Hematopoietic multipotent progenitor cell treated with erythropoietin and hydrocortisone succinate and interleukin-3 and kit ligand, for 8 days (in vitro differentiated cells): ENCODE measurements at regions not wholly inside any gene's neighbourhood (a gene's known extent, or its start where the extent isn't known, plus 50 kb on each side); places are given as distances from the start of the nearest gene placed in this dataset.
"Not testable (repeated sequence)": the region's sequence is repeated elsewhere in the genome, so short reads cannot be mapped to it uniquely, and the experiment has no call there.

ENCODE experiments used
- DNase-seq: peaks from one replicate; pipeline ENCODE4 v3.0.0-alpha.2; 2015

DNA sequence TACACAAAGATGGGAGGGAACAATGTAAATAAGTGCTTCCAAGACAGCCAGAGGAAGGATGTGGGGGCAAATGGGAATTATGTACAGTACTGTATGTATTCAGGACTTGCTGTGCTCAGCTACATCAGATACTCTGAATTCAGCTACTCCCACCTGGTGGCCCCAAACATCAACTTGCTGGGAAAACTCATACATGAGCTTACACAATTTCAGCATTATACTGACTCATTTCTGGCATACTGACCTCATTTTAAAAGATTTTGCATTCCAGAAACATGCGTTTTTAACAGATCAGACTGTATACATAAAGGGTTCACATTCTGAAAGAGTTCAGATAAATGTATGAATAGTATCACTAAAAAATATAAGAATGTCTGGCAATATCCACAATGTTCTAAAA lies 59.7 kb downstream of the GPX5 start:
- DNase-seq = no peak

DNA sequence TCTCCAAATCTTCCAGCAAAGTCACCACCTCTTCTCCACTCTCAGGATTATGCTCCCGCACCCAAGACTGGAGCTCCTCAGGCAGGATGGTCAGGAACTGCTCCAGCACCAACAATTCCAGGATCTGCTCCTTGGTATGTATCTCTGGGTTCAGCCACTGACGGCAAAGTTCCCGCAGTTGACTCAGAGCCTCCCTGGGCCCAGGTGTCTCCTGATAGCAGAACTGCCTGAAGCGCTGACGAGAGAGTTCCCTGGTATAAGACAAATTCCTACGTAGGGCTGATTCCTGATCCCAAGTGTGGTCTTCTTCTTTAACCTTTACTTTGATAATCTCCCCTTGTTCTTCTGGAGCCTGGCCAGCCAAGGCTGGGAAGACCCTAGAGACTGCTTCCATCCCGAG lies 60.6 kb downstream of the GPX5 start:
- no peak for DNase-seq

DNA sequence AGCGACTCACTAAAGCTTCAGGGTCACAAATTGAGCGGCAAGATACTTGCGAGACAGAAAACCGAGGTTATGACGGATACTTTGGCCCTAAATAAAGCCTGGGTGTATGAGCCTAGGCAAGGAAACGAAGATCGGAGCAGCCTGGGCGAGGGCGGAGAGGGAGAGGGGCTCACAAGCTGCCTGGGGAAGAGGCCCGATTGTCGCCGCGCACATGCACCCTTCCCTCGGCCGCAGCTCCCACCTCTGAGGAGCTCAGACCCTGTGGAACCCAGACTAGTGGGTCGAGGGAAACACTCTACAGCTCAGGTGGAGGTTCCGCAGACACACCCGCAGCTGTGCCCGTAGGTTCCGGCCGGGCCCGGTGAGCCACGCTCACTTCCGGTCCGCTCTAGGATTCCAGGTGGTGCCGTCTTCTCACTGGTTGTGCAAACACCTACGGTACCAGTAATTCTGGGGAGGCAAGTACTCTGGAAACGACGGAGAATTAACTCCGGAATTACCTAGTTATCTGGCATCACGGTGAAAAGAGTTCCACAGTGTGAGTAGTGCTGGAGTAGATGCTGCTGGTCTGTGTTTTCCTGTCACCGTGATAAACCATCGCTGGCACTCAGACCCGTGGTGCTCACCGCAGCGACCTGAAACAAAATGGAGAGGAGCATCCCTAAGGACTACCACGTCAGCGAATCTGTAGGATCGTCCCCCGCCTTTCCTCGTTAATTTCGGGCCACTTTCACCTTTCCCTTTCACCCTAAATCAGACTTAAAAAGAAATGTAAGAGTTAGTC lies 61.5 kb downstream of the GPX5 start:
- no peak for DNase-seq

DNA sequence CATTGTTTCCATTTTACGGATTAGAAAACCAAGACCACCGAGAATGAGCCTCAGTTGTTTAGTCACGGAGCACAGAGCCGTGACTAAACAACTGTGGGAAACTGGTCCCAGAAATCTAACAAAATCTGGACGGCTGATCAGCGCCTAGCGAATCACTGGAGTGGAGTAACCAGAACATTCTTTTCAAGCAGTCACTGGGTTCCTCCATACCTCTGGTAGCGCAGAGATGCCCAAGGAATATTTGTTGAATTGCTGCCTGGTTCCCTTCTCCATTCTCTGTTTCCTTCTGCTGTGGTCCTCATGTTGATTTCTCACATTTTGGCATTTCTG lies 62.0 kb downstream of the GPX5 start:
- DNase-seq = no peak

DNA sequence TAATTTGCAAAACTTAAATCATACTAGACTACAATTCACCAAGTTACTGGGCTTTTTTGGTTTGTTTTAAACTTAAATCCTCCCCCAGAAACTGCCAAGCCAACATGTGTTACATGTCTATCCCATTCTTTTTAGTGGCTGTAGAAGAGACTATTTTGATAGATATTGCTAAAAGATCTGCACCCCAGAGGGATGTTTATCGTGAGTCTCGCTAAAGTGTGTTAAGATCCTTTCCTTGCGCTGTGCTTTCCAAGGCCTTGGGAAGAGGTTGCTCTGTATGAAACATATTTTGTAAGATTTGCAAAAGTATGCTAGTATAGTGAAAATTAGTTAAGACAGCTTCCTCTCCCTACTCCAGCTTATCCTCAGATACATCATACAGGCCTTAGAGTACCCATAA lies 63.0 kb downstream of the GPX5 start:
- DNase-seq = no peak

DNA sequence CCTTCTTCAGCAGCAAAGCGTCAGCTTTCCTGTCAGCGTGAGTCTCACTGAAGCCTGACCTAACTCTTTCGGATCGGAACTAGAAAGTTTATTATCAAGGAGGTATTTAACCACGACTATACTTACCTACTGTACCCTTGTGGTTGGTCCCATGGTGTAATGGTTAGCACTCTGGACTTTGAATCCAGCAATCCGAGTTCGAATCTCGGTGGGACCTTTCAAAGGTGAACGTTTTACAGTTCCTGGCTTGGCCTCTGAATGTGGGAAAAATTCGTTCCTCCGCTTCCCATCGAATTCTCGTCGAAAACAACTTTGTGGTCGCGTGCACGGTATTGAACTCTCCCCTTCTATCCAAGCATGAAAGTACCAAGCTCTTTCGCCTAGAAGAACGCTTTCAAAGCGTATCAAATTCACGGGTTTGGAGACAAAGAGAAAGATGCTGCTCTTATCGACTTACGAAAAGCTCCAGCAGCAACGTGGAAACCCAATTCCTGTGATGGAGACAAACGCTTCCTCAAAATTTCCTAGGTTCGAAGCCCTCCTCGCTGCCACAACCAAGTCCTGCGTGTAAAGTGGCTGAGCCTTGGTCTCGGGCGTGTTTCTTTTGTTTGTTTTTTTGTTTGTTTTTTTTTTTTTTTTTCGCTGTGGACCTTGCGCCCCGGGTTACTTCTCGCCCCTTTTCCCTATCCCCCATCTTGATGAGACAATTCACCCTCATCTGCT lies 63.7 kb downstream of the GPX5 start:
- DNase-seq = peak; percentile 75

DNA sequence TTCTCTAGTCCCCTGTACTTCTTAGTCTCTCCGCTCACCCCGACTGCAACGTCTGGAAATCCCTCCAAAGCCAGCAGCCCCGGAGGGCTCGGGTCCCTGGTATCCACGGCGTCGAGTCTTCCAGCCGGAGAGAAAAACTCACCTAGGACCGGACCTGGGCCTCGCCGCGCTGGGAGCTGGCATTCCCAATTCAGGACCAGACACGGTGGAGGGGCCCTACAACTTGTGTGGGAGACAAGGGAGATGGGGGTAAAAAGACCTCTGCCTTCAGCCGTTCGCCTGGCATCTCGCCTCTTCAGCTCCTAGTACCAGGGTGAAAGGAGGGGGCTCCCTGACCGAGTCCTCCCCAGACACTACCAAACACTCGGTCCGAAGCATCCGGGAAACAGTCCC lies 64.3 kb downstream of the GPX5 start:
- no peak for DNase-seq

DNA sequence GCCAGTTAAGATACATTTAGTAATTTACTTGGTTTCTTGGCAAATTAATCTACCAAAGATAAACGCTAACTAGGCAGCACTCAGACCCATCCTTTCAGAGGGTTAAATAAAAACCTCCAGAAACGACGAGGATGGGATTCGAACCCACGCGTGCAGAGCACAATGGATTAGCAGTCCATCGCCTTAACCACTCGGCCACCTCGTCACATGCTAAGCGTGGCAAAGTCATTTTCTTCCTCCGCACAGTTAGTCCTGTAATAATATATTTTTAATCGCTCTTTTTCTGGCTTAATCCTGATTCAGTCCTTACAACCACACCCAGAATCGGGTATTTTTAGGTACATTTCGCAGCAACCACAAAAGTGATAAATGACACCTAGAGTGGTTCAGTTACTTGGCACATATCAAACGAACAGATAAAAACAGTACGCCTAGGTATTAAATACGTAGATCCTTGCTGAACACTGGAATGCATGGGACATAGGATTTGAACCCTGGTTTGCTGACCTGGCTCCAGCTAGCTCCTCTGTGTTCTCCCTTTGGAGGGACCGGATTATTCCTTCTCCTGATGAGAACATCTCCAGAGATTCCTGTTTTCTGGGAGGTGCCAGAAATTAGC lies 71.6 kb downstream of the GPX5 start:
- DNase-seq = peak; percentile 60

DNA sequence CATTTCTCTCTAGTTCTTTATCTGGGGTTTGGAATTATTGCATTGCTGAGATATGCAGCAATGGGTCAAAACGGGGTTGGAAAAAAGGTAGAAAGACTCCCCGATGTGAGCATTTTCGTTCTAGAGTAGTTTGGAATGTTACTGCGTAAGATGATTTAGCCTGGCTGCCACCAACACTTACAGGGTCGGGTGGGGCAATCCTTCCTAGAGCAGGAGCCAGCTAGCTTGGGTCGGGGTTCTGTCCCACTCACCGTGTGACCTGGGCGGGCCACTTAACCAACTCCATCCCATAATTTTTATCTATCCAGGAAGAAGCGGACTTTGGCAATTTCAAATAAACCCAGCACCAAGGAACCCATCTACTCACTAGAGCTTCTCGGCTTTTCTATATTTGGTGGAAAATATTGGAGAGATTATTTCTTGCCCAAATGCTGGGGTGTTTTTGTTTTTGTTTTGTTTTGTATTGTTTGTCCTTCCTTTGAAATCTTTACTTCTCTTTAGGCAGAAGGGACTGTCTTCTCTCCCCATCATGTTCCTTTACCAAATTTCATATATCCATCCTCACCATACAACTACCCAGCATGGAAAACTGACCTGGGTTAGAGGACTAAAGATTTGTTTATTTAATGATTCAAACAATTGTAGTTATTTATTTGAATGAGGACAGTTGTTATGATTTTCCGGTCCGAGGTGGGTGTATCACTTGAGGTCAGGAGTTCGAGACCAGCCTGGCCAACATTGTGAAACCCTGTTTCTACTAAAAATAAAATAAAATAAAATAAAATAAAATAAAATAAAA lies 72.4 kb downstream of the GPX5 start:
- DNase-seq = no peak

DNA sequence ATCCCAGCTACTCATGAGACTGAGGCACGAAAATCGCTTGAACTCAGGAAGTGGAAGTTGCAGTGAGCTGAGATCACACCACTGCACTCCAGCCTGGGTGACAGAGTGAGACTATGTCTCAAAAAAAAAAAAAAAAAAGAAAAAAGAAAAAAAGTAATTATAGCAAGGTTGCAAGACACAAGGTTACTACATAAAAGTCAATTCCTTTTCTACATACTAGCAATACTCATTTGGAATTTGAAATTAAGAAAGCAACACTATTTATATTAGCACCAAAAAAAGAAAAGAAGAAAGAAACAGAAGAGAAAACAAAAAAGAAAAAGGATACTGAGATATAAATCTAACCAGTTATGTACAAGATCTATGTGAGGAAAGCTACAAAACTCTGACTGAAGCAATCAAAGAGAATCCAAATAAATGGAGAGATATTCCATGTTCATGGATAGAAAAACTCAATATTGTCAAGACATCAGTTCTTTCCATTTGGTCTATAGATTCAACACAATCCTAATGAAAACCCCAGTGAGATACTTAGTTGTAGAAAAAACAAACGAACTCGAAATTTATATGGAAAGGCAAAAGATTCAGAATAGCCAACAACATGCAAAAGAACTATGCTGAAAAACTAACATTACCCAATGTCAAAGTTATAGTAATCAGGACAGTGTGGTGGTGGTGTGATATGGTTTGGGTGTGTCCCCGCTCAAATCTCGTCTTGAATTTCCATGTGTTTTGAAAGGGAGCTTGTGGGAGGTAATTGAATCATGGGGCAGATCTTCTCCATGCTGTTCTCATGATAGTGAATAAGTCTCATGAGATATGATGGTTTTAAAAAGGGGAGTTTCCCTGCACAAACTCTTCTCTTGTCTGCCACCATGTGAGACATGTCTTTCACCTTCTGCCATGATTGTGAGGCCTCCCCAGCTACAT lies 73.3 kb downstream of the GPX5 start:
- DNase-seq = no peak

DNA sequence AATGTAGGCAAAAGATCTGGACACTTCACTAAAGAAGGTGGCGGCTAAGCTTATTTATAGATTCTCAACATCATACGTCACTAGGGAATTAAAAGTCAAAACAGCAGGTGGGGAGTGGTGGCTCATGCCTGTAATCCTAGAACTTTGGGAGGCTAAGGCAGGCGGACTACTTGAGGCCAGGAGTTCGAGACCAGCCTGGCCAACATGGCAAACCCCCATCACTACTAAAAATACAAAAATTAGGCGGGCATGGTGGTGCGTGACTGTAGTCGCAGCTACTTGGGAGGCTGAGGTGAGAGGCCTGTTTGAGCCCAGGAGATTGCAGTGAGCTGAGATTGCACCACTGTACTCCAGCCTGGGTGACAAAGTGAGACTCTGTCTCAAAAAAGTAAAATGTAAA lies 74.6 kb downstream of the GPX5 start:
- no peak for DNase-seq

DNA sequence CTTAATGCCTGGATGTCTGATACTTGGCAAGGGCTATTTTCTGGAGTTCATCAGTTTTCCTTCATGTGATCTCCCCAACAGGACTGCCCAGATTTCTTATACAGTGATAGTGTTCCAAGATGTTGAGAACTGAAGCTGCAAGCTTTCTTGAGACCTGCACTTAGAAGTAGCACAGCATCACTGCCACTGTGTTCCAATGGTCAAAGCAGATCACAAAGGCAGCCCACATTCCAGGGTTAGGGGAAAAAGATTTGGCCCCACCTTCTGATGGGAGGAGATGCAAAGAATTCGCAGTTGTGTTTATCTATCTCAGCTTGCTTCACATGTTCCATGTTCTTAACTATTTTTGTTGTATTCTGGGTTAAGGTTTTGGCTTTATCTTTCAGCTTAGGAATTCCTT lies 78.2 kb downstream of the GPX5 start:
- no peak for DNase-seq

DNA sequence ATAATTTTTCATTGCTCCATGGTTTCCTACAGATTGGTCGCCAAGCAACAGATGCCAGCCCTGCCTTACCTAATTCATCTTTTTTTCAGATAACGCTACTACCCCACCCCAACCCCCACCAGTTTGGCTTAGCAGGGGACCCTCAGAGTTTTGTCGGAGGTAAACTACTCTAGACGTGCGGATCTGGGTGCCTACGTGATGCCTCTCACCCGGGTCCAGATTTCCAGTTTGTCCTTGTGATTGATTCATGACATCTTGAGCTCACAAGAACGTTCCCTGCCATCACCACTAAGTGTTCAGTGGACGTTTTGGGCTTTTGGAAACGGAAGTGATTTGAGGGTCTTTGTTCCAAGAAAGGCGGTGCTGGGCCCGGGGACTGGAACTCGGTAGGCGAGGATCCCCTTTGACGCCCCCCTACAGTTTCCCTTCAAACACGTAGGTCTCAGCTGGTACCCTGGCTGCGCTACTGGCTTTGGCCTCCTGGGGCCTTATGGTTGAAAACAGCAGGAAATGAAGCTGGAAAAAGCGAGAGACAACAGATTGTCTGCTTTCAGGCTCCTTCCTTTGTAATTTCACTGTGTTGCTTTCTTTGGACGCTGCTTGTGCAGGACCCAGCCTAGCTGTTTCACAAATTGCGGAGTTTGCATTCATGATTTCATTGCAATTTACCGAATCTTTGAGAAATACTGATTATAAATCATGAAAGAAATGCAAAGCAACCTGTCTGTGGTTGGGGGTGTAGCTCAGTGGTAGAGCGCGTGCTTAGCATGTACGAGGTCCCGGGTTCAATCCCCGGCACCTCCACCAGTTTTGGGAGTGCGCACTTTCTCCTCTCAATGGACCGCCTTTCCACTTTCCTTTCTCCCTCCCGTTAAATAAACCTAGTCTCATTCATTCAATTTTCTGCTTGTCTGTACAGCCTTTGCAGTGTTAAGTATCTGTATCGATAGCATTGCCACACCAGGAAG lies 81.0 kb downstream of the GPX5 start:
- peak; percentile 59 for DNase-seq

DNA sequence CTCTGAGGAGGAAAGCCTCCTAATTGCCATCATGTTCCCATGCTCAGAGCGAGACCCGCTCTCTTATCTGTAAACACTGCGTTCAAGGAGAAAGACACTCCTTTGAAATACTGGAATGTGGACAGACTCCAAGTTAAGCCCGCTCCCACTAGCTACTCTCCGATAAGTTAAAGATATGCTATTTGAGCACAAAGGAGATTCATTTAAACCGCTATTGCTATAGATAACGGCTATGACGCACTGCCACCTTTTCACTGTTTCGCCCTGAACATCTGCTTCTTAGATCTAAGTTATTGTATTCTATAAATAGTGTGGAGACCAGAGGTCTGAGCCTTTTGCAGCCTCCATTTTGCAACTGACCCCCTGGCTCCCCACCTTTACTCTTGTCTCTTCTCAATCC lies 82.3 kb downstream of the GPX5 start:
- no peak for DNase-seq

DNA sequence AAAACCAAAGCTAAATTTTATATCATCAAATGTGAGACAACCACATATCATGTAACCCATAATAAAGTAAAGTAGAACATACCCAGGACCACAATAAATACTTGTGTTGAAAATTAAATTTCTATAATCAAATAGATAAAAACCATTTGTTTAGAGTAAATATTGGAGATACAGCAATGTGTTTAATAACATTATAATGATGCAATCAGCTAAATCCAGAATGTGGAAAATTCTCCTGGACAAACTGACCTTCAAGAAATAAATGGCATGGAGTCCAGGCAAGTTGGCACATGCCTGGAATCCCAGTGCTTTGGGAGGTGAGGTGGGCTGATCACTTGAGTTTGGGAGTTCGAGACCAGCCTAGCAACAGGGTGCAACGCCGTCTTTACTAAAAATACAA lies 84.0 kb downstream of the GPX5 start:
- DNase-seq = no peak

DNA sequence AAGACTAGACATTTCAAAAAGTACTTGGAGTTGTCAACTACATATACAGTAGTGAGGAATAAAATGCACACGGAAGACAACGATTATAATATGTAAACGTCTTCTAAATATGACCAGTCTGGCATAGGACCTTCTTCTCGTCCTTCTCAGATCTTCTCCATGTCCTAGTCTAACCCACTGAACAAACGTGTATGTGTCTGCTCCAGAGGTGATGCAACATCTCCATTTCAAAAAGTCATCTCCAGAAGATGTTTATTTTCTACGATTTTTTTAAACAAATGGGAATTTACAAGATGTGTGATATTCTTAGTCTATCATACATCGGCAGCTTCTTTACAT lies 89.9 kb downstream of the GPX5 start:
- no peak for DNase-seq

DNA sequence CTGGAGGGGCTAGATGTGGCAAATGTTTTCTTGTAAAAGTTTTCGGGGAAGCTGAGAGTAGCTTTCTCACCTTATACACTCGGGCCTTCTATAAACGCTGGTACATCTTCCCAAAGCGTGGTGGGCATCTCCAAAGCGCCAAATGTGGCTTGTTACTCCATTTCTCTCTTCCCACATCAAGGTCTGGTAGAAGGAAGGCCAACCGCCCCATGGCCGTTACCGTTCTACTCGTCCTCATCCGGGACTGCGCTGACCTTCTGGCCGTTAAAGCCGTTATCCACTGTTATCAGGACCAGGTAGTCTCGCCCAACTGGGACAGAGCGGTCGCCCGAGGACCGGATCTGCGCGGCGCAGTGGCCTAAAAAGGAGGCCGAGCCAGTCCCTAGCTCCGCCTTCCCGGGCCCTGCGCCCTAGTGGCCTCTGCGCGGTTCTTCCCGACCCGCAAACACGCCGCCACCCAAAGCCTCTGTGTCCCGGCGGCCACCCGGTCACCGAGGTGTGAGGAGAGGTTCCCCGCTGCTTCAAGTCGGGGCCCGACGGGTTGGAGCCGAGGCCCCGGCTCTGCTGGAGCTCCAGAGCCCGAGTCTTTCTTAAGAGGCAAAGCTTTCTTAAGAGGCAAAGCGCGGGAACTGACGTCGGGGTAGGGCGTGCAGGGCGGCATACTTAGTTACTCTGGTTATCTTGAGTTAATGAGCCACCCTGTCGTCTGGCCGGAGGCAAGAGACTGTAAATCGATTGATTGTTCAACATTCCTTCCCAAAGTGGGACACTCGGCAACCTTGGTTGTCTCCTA lies 90.5 kb downstream of the GPX5 start:
- no peak for DNase-seq

DNA sequence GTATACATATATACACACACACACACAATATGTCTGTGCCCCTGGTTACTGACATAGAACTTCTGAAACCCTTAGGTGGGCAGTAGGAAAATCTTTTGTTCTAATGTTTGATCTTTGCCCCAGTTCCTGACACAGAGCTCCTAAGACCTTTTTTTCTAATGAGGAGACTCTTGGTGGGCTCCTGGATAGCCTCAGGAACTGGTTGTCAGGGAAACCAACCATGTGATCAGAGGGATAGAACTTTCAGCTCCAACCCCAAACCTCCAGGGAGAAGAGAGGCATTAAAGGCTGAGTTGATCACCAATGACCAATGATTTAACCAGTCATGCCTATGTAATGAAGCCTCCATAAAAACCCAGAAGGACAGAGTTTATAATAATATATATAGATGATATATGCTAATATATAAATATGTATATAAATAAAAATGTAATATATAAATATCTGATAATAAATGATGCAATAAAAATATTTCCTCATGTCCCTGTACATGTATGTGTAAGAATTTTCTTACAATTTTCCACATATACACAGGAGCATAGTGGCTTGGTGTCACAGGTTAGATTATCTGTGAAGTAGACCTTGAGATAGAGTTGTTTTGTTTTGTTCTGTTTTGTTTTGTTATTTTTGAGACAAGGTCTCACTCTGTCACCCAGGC lies 93.3 kb downstream of the GPX5 start:
- no peak for DNase-seq

DNA sequence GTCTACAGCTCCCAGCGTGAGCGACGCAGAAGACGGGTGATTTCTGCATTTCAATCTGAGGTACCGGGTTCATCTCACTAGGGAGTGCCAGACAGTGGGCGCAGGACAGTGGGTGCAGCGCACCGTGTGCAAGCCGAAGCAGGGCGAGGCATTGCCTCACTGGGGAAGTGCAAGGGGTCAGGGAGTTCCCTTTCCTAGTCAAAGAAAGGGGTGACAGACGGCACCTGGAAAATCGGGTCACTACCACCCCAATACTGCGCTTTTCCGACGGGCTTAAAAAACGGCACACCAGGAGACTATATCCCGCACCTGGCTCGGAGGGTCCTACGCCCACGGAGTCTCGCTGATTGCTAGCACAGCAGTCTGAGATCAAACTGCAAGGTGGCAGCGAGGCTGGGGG lies 95.6 kb downstream of the GPX5 start:
- not testable (repeated sequence) for DNase-seq

DNA sequence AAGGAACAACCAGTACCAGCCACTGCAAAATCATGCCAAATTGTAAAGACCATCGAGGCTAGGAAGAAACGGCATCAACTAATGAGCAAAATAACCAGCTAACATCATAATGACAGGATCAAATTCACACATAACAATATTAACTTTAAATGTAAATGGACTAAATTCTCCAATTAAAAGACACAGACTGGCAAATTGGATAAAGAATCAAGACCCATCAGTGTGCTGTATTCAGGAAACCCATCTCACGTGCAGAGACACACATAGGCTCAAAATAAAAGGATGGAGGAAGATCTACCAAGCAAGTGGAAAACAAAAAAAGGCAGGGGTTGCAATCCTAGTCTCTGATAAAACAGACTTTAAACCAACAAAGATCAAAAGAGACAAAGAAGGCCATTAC lies 97.6 kb downstream of the GPX5 start:
- DNase-seq = not testable (repeated sequence)
